ENCODE measurements at regions not wholly inside any gene's neighbourhood (a gene's known extent, or its start where the extent isn't known, plus 50 kb on each side); places are given as distances from the start of the nearest gene placed in this dataset.

- H3K36me3 ChIP-seq (ENCODE audit: control insufficient read depth, insufficient read depth, low read length): no peaks in the 10 kb centered on the region
- peak; percentile 58 for TF ChIP-seq CTCF (IDR thresholded peaks at IDR 0.05; ENCODE audit: insufficient read depth, low read length, severe bottlenecking)
- DNase-seq (ENCODE audit: low read depth) (peak; percentile 61), FAIRE-seq (no peak)
- H3K4me3 ChIP-seq (ENCODE audit: low read depth, low read length): no peak overlapping the region
- H3K27me3 ChIP-seq (ENCODE audit: control insufficient read depth, insufficient read depth, low read length): no peaks in the 10 kb centered on the region
Observed at GRCh38 chr11:93089474-93090102, 108.2 kb downstream of the SLC36A4 start.

Measured in bronchial epithelial cell (primary cell).